ENCODE measurements at regions not wholly inside any gene's neighbourhood (a gene's known extent, or its start where the extent isn't known, plus 50 kb on each side); places are given as distances from the start of the nearest gene placed in this dataset.

DNA sequence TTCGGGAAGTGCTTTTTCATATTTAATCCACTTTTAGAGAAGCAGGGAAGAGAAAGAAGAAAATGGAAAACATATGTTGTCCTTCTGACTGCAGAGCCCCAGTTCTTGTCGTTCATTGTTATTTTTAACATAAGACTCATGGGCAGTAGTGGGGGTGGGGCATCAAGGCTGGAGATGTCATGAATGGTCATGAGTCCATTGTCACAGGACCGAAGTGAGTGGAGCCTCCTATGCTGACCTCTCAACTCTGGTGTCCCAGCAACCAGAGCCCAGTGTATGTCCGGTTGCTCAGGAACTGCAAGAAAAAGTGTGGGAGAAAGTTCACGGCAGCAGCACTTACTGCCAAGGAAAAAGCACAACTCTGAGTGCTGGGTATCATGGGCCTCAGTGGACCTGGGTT, 108.6 kb downstream of the BANF2 start:
- TF ChIP-seq HDGF (IDR thresholded peaks at IDR 0.05; ENCODE audit: borderline replicate concordance) (no peak), BHLHE40 (IDR thresholded peaks at IDR 0.05; ENCODE audit: borderline replicate concordance) (no peak), CTBP1 (IDR thresholded peaks at IDR 0.05; ENCODE audit: borderline replicate concordance) (no peak), FOXM1 (IDR thresholded peaks at IDR 0.05; ENCODE audit: borderline replicate concordance) (no peak), SUZ12 (IDR thresholded peaks at IDR 0.05) (no peak), TARDBP (IDR thresholded peaks at IDR 0.05) (no peak), SP1 (IDR thresholded peaks at IDR 0.05) (no peak), FOXK2 (IDR thresholded peaks at IDR 0.05) (no peak), NFRKB (IDR thresholded peaks at IDR 0.05) (no peak), ZNF384 (IDR thresholded peaks at IDR 0.05) (no peak), ELF4 (IDR thresholded peaks at IDR 0.05) (no peak), L3MBTL2 (conservative IDR thresholded peaks at IDR 0.05) (no peak)

Data from HEK293T (cell line).